Heart right ventricle (tissue), 16 donors: ENCODE measurements at regions not wholly inside any gene's neighbourhood (a gene's known extent, or its start where the extent isn't known, plus 50 kb on each side); places are given as distances from the start of the nearest gene placed in this dataset.
A peak's percentile ranks its signal among the peaks of the same experiment; 100 is the strongest.

Source experiments
- ATAC-seq, 8 donors: fragments of 200-7000 bp; cut with Tn5 transposase; one replicate each; pipeline ENCODE4 v1.9.1; 2020; ENCODE audit warnings: mild to moderate bottlenecking in 8 of 8, moderate library complexity in 8 of 8, moderate number of reproducible peaks in 1 of 8
- DNase-seq, 2 donors: peaks; one replicate each; pipeline ENCODE4 v3.0.0-alpha.2; 2020
- H3K27ac ChIP-seq, 10 donors: fragments of 200-600 bp; sonication (generic) in 2 of 10; one replicate each; pipeline versions ENCODE4 v1.5.0 to v1.8.0; 2020 to 2022; ENCODE audit warnings: mild to moderate bottlenecking in 3 of 10
- H3K27me3 ChIP-seq, 7 donors: fragments of 200-600 bp; one replicate each; pipeline ENCODE4 v1.8.0; 2021 to 2022; ENCODE audit warnings: mild to moderate bottlenecking in 2 of 7
- H3K36me3 ChIP-seq, 9 donors: fragments of 200-600 bp; sonication (generic) in 1 of 9; one replicate each; pipeline versions ENCODE4 v1.5.0 to v1.8.0; 2020 to 2022; ENCODE audit warnings: mild to moderate bottlenecking in 2 of 9
- H3K4me1 ChIP-seq, 9 donors: fragments of 200-600 bp; sonication (generic) in 1 of 9; one replicate each; pipeline versions ENCODE4 v1.5.0 to v1.8.0; 2020 to 2022; ENCODE audit warnings: mild to moderate bottlenecking in 4 of 9
- H3K4me3 ChIP-seq, 10 donors: fragments of 200-600 bp; sonication (generic) in 2 of 10; one replicate each; pipeline versions ENCODE4 v1.5.0 to v1.8.0; 2020 to 2022; ENCODE audit warnings: mild to moderate bottlenecking in 7 of 10, moderate library complexity in 2 of 10
- H3K9me3 ChIP-seq, 11 donors: fragments of 200-600 bp in 10 of 11; sonication (generic) in 2 of 11; one replicate each; pipeline versions ENCODE4 v1.5.0 to v1.8.0; 2013 to 2022; ENCODE audit warnings: mild to moderate bottlenecking in 2 of 11, control low read depth in 1 of 11, moderate library complexity in 1 of 11
- WGBS, 2 donors: extraction: QIAGEN DNeasy Blood & Tissue Kit; methylation state at CpG; one replicate each; pipeline ENCODE4 v1.1.7; 2013; ENCODE audit warnings: inconsistent platforms in 1 of 2; 5-methylcytosine and 5-hydroxymethylcytosine counted together
- intact Hi-C, 10 donors: fragments of 100-400 bp; cut with DNase I; formaldehyde crosslinking; loops; one replicate each; pipeline versions ENCODE4 v1.11.1 to v1.14.2; 2022
- TF ChIP-seq, protein P1 (sequence below), 9 donors: fragments of 200-600 bp; sonication (generic) in 2 of 9; IDR thresholded peaks; one replicate each; pipeline versions ENCODE4 v1.5.0 to v1.8.0; 2021 to 2022; ENCODE audit warnings: antibody characterized with exemption in 9 of 9, mild to moderate bottlenecking in 5 of 9, moderate library complexity in 1 of 9
- donor health status: Arrhythmogenic right ventricular cardiomyopathy.
- donor health status: ischemic (EF 13 %, LVEDD 7.1; RV severe dilation, severe dysfunction).
- donor health status: healthy with polysubstance abuse.
- donor health status: DM: no; HTN: yes; CAD: no.
- donor health status: DM: no; HTN: no; CAD: no.
- donor health status: ischemic (EF 25% LVEDD 6.9; RV normal size, moderate dysfunction).
- donor health status: ischemic (EF 25% LVEDD 5.7; RV mildly dilated, moderate dysfunction).
- donor health status: healthy.
- donor health status: DM: yes; HTN: yes; CAD: no.
- donor health status: Ischemic cardiomyopathy.
- donor health status: ischemic (EF 35%, LVEDD 5.7; RV mildly dilated, moderate dysfunction).
- donor health status: nonischemic (EF 11% LVEDD 7.7; RV severe dilation, severe dysfunction).
- donor health status: DM: yes; HTN: yes; CAD: no.
- donor health status: PGD.
- donor health status: ischemic (EF 29% LVEDD 5.4; RV normal size, mild dysfunction).
- donor health status: nonischemic (EF 23%, LVEDD 6.1; RV moderate dilation, normal function).

DNA sequence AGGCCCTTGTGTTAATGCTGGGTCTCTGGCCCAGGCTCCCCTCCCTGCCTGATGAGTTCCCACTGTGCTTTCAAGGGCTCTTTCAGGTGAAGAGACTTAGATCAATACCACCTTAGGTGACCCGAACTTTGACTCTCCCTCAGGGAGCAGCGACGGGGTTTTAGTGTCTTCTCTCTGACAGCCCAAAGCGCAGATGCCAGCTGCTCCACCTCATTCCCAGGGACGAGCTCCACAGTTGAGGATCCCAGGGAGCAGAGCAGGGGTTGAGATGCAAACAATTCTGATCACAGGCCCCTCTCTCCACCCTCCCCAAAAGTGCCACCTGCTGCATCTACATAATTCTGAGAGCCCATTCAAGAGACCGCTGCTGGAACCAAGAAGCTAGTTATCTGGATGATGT is 265.1 kb downstream of the TJP1 start:
- ATAC-seq: no peak
- no peak overlapping the region for H3K4me3 ChIP-seq
- no peaks in the 10 kb centered on the region for H3K4me1 ChIP-seq
- 81 to 83% methylated on average over 6 of the region's 6 CpGs for WGBS, 2 donors
- intact Hi-C loops: no loop called here
- H3K9me3 ChIP-seq: peaks cover 0 to 3% (median 0%) of the 10 kb centered on the region in 11 donors
- no peak for DNase-seq
- H3K36me3 ChIP-seq: no peaks in the 10 kb centered on the region
- TF ChIP-seq, protein P1, sequence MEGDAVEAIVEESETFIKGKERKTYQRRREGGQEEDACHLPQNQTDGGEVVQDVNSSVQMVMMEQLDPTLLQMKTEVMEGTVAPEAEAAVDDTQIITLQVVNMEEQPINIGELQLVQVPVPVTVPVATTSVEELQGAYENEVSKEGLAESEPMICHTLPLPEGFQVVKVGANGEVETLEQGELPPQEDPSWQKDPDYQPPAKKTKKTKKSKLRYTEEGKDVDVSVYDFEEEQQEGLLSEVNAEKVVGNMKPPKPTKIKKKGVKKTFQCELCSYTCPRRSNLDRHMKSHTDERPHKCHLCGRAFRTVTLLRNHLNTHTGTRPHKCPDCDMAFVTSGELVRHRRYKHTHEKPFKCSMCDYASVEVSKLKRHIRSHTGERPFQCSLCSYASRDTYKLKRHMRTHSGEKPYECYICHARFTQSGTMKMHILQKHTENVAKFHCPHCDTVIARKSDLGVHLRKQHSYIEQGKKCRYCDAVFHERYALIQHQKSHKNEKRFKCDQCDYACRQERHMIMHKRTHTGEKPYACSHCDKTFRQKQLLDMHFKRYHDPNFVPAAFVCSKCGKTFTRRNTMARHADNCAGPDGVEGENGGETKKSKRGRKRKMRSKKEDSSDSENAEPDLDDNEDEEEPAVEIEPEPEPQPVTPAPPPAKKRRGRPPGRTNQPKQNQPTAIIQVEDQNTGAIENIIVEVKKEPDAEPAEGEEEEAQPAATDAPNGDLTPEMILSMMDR (IDR thresholded peaks at IDR 0.05): no peak
- H3K27me3 ChIP-seq: peaks cover 0 to 22% (median 6%) of the 10 kb centered on the region in 7 donors
- H3K27ac ChIP-seq: no peak overlapping the region

DNA sequence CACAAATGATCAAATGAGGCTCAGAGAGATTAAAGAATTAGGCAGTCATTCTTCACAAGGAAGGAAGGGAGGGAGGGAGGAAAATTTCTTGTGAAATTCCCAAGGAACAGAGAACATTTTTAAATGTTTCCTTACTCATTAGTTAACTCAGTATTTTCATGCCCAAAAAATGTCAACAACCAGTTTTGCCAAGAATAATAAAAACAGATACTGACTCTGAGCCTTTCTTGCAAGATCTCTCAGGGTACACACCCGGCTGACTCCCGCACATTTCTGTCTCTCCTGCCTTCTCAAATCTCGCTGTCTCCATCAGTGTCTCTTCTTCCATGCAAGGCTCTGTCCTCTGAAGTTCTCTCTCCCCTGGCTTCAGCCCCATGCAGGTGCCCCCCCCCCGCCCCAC is 265.9 kb downstream of the TJP1 start:
- H3K27me3 ChIP-seq: peaks cover 0 to 22% (median 6%) of the 10 kb centered on the region in 7 donors
- H3K9me3 ChIP-seq: no peaks in the 10 kb centered on the region
- intact Hi-C loops: no loop called here
- H3K27ac ChIP-seq: no peak overlapping the region
- TF ChIP-seq, protein P1 (IDR thresholded peaks at IDR 0.05): no peak
- H3K36me3 ChIP-seq: no peaks in the 10 kb centered on the region
- no peak overlapping the region for H3K4me3 ChIP-seq
- H3K4me1 ChIP-seq: no peaks in the 10 kb centered on the region
- no peak for ATAC-seq
- DNase-seq: no peak
- 64 to 70% methylated on average over 4 of the region's 4 CpGs for WGBS, 2 donors

DNA sequence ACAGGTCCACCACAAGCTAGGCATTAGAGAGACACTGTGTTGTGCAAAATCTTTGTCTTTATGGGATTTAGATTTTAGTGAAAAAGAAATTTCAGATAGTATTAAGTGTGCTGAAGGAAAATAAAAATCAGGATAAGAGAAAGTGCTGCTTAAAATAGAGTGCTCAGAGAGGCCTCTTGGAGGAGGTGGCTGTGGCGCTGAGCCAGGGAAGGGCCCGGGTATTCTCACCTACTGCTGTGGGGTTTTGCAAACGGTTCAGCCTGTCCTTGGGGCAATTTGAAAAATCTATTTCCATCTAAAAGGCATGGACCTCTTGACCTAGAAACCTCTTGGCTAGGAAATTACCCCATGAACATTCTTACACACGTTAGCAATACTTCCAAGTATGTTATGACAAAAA is 267.7 kb downstream of the TJP1 start:
- Histone ChIP-seq H3K27ac (no peak overlapping the region), H3K4me3 (no peak overlapping the region), H3K4me1 (no peaks in the 10 kb centered on the region), H3K36me3 (no peaks in the 10 kb centered on the region), H3K9me3 (no peaks in the 10 kb centered on the region), H3K27me3 (peaks cover 0 to 9% (median 0%) of the 10 kb centered on the region in 7 donors)
- WGBS, 2 donors: 34 to 38% methylated on average over 4 of the region's 4 CpGs
- TF ChIP-seq, protein P1 (IDR thresholded peaks at IDR 0.05): no peak
- DNase-seq (peak in 1 of 2 donors; percentile 15), ATAC-seq (no peak)
- intact Hi-C loops: no loop called here

DNA sequence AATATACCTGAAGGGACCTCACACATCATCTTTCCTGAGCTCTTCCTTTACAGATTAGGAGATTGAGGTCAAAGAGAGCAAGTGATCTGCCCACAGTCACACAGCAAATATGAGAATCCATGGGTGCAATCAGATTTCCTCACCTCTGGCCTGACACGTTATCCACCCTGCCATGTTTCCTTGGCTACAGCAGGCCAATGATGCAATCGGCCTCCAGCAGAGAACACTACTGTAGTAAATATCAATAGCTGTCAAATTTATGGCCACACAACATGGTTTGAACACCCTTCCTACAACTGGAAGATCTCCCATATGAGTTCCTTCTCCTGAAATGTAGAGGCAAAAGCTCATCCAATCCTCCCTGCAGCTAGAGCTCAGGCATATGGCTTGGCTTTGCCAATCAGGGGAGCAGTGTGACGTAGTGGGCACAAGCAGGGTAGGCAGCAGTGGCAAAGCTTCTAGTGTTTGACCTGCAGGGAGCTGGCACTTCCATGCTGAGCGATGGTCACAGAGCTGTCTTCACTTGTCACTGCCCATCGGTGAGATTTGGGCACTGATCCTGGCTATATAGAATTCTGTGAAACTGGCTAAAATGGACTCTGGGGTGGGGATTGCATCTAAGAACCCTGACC is 271.3 kb downstream of the TJP1 start:
- Histone ChIP-seq H3K36me3 (no peaks in the 10 kb centered on the region), H3K9me3 (peaks cover 0 to 22% (median 0%) of the 10 kb centered on the region in 11 donors), H3K4me1 (no peaks in the 10 kb centered on the region), H3K27me3 (no peaks in the 10 kb centered on the region), H3K4me3 (no peak overlapping the region), H3K27ac (no peak overlapping the region)
- DNase-seq (no peak), ATAC-seq (no peak)
- TF ChIP-seq, protein P1 (IDR thresholded peaks at IDR 0.05): no peak
- 81 to 83% methylated on average over 5 of the region's 5 CpGs for WGBS, 2 donors
- intact Hi-C loops: no loop called here
